IMR-90 (cell line): ENCODE measurements at regions not wholly inside any gene's neighbourhood (a gene's known extent, or its start where the extent isn't known, plus 50 kb on each side); places are given as distances from the start of the nearest gene placed in this dataset.
"Not testable (repeated sequence)": the region's sequence is repeated elsewhere in the genome, so short reads cannot be mapped to it uniquely, and the experiment has no call there.

Experiments used
- ATAC-seq: fragments of 200-7000 bp; cut with Tn5 transposase; 2 replicates; pipeline ENCODE4 v1.9.1; 2020; ENCODE audit warnings: low read depth, mild to moderate bottlenecking, moderate library complexity
- BruUV-seq: library from RNA; stranded (reverse); fragments of 400-500 nt; replicated peaks from 2 replicates; lab custom pipeline; 2021; lab: Mats Ljungman, UMichigan
- CTCF ChIA-PET: fragments of 300-600 bp; formaldehyde crosslinking; extraction: SDS; loops from one replicate; lab custom pipeline; 2021; ENCODE audit warnings: antibody characterized with exemption; lab: Yijun Ruan, JAX
- POLR2A ChIA-PET: fragments of 300-600 bp; sonication (Branson Sonifier 250); formaldehyde crosslinking; loops from one replicate; lab custom pipeline; 2022; ENCODE audit warnings: antibody characterized with exemption; ENCODE audit not compliant: unreplicated experiment; lab: Charles Lee
- DNase-seq: peaks from one replicate; pipeline ENCODE4 v3.0.0; 2013
- H2AFZ ChIP-seq: replicated peaks from 2 replicates; pipeline ENCODE3; 2013; ENCODE audit warnings: low read length, mild to moderate bottlenecking; ENCODE audit not compliant: poor library complexity
- H2AK5ac ChIP-seq: 2 replicates; pipeline ENCODE4 v1.6.1; 2013; ENCODE audit warnings: low read depth, low read length, inconsistent platforms
- H2AK9ac ChIP-seq: replicated peaks from 2 replicates; pipeline ENCODE3; 2013; ENCODE audit warnings: mild to moderate bottlenecking, low read depth, low read length, moderate library complexity; ENCODE audit not compliant: poor library complexity
- H2BK120ac ChIP-seq: 2 replicates; pipeline ENCODE4 v1.6.1; 2013; ENCODE audit warnings: low read depth, low read length, inconsistent platforms
- H2BK15ac ChIP-seq: 3 replicates; pipeline ENCODE4 v1.6.1; 2013; ENCODE audit warnings: low read depth, low read length, inconsistent platforms
- H2BK20ac ChIP-seq: 2 replicates; pipeline ENCODE4 v1.6.1; 2013; ENCODE audit warnings: low read depth, mild to moderate bottlenecking, inconsistent platforms, low read length, moderate library complexity
- H2BK5ac ChIP-seq: 2 replicates; pipeline ENCODE4 v1.6.1; 2013; ENCODE audit warnings: mild to moderate bottlenecking, low read depth, low read length, inconsistent platforms; ENCODE audit not compliant: poor library complexity, severe bottlenecking
- H3K14ac ChIP-seq: replicated peaks from 2 replicates; pipeline ENCODE4 v1.6.1; 2013; ENCODE audit warnings: low read depth, low read length, inconsistent platforms
- H3K18ac ChIP-seq: 2 replicates; pipeline ENCODE4 v1.6.1; 2013; ENCODE audit warnings: low read depth, low read length, control low read depth
- H3K23ac ChIP-seq: 2 replicates; pipeline ENCODE4 v1.6.1; 2013; ENCODE audit warnings: low read depth, low read length, inconsistent platforms
- H3K27ac ChIP-seq: 2 replicates; pipeline ENCODE4 v1.5.1; 2013; ENCODE audit warnings: mild to moderate bottlenecking, control low read depth, low read length; ENCODE audit not compliant: insufficient read depth
- H3K27me3 ChIP-seq: 2 replicates; pipeline ENCODE4 v1.6.1; 2013; ENCODE audit warnings: low read length; ENCODE audit not compliant: control insufficient read depth, insufficient read depth
- H3K36me3 ChIP-seq: 2 replicates; pipeline ENCODE4 v1.6.1; 2013; ENCODE audit warnings: low read length, mixed read lengths; ENCODE audit not compliant: control insufficient read depth, insufficient read depth
- H3K4ac ChIP-seq: 2 replicates; pipeline ENCODE4 v1.6.1; 2013; ENCODE audit warnings: low read depth, low read length, inconsistent platforms
- H3K4me1 ChIP-seq: 2 replicates; pipeline ENCODE4 v1.6.1; 2013; ENCODE audit warnings: low read length, mixed read lengths; ENCODE audit not compliant: control insufficient read depth, insufficient read depth
- H3K4me2 ChIP-seq: 2 replicates; pipeline ENCODE4 v1.6.1; 2013; ENCODE audit warnings: low read depth, mild to moderate bottlenecking, control low read depth, low read length, moderate library complexity
- H3K4me3 ChIP-seq: 2 replicates; pipeline ENCODE4 v1.5.1; 2013; ENCODE audit warnings: low read depth, mild to moderate bottlenecking, control low read depth, low read length, moderate library complexity; ENCODE audit not compliant: insufficient read depth
- H3K56ac ChIP-seq: 2 replicates; pipeline ENCODE4 v1.6.1; 2013; ENCODE audit warnings: low read length, inconsistent platforms; ENCODE audit not compliant: insufficient read depth; ENCODE audit errors: extremely low read depth
- H3K79me1 ChIP-seq, 2 experiments: 2 replicates each; pipeline ENCODE4 v1.6.1; 2013; ENCODE audit warnings: low read length in 2 of 2, inconsistent platforms in 1 of 2, low read depth in 1 of 2
- H3K9ac ChIP-seq: 2 replicates; pipeline ENCODE4 v1.6.1; 2013; ENCODE audit warnings: low read depth, low read length, control low read depth
- H3K9me1 ChIP-seq: 2 replicates; pipeline ENCODE4 v1.6.1; 2013; ENCODE audit warnings: low read length, inconsistent platforms; ENCODE audit not compliant: insufficient read depth
- H3K9me3 ChIP-seq: 2 replicates; pipeline ENCODE4 v1.6.1; 2013; ENCODE audit warnings: low read length; ENCODE audit not compliant: control insufficient read depth, insufficient read depth
- H4K20me1 ChIP-seq: 2 replicates; pipeline ENCODE4 v1.6.1; 2013; ENCODE audit warnings: low read length, inconsistent platforms; ENCODE audit not compliant: insufficient read depth
- H4K5ac ChIP-seq: 2 replicates; pipeline ENCODE4 v1.6.1; 2013; ENCODE audit warnings: mild to moderate bottlenecking, low read depth, low read length, control low read depth
- H4K8ac ChIP-seq, 2 experiments: 2 replicates each; pipeline ENCODE4 v1.6.1; 2013; ENCODE audit warnings: low read depth in 2 of 2, low read length in 2 of 2, control low read depth in 1 of 2, inconsistent platforms in 1 of 2
- H4K91ac ChIP-seq: 2 replicates; pipeline ENCODE4 v1.6.1; 2013; ENCODE audit warnings: low read depth, low read length, inconsistent platforms; ENCODE audit not compliant: insufficient read depth
- MAZ ChIP-seq: IDR thresholded peaks from 2 replicates; pipeline ENCODE4 v1.6.1; 2012; ENCODE audit warnings: low read depth, mild to moderate bottlenecking, low read length, improper control_type of control experiment, moderate library complexity, borderline replicate concordance
- WGBS, 2 experiments: methylation state at CpG; one replicate each; pipeline versions ENCODE4 v1.1.5 to v1.1.7; 2013; ENCODE audit warnings: missing lambda C conversion rate in 2 of 2; ENCODE audit not compliant: insufficient read length in 1 of 2; ENCODE audit errors: extremely low coverage in 2 of 2; 5-methylcytosine and 5-hydroxymethylcytosine counted together
- dilution Hi-C: fragments of 300-500 bp; cut with HindIII; formaldehyde crosslinking; loops from one replicate; pipeline ENCODE4 v1.14.3; 2018; ENCODE audit warnings: low sequenced_read_pairs; ENCODE audit not compliant: unreplicated experiment
- in situ Hi-C: fragments of 300-500 bp; cut with MboI; formaldehyde crosslinking; loops from 3 replicates; pipeline ENCODE4 v1.14.3; 2019; ENCODE audit warnings: low sequenced_read_pairs, inconsistent platforms, mixed read lengths
- intact Hi-C: fragments of 100-400 bp; cut with micrococcal nuclease; formaldehyde crosslinking; loops from 2 replicates; pipeline ENCODE4 v1.10.0; 2022
- TF ChIP-seq, protein P1 (sequence below): conservative IDR thresholded peaks from 2 replicates; pipeline ENCODE4 v1.5.1; 2012; ENCODE audit warnings: mild to moderate bottlenecking, low read depth, low read length, improper control_type of control experiment

DNA sequence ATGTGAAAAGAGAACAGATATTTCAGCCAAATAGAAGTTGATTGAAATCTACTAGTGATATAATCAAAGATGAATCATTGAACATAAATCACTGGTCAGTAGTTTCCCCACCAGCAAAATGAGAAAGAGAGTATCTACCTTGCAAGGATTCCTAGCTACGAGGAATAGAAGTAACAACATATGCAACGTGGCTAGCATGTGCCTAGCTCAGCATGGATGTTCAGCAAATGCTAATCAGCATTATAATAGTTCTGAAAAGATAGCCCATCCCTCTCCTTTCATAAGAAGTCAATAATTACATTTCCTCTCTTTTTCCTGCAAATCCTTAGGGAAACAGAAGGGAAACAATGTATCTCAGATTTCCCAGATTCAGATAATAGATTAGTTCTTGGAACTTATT lies 417.2 kb downstream of the SATB2 start:
- Histone ChIP-seq H3K36me3 (no peaks in the 10 kb centered on the region), H2AK5ac (no peak overlapping the region), H3K79me1 (no peaks in the 10 kb centered on the region), H3K18ac (no peak overlapping the region), H3K56ac (no peak overlapping the region), H2BK120ac (no peak overlapping the region), H3K27me3 (no peaks in the 10 kb centered on the region), H2BK15ac (no peak overlapping the region), H4K20me1 (no peaks in the 10 kb centered on the region), H4K8ac (no peak overlapping the region), H4K91ac (no peak overlapping the region), H2BK5ac (no peak overlapping the region), H2AK9ac (no peak overlapping the region), H4K5ac (no peak overlapping the region), H3K9me1 (no peaks in the 10 kb centered on the region), H3K14ac (no peak overlapping the region), H3K9ac (no peak overlapping the region), H3K9me3 (no peaks in the 10 kb centered on the region), H2BK20ac (no peak overlapping the region), H3K4me1 (no peaks in the 10 kb centered on the region), H3K4ac (no peak overlapping the region), H3K23ac (no peak overlapping the region), H3K27ac (no peak overlapping the region), H3K4me2 (no peak overlapping the region), H3K4me3 (no peak overlapping the region), H2AFZ (no peak overlapping the region)
- DNase-seq (no peak), ATAC-seq (no peak)
- ChIA-PET POLR2A (no interaction called here), CTCF (no interaction called here)
- TF ChIP-seq MAZ: no peak
- TF ChIP-seq, protein P1, sequence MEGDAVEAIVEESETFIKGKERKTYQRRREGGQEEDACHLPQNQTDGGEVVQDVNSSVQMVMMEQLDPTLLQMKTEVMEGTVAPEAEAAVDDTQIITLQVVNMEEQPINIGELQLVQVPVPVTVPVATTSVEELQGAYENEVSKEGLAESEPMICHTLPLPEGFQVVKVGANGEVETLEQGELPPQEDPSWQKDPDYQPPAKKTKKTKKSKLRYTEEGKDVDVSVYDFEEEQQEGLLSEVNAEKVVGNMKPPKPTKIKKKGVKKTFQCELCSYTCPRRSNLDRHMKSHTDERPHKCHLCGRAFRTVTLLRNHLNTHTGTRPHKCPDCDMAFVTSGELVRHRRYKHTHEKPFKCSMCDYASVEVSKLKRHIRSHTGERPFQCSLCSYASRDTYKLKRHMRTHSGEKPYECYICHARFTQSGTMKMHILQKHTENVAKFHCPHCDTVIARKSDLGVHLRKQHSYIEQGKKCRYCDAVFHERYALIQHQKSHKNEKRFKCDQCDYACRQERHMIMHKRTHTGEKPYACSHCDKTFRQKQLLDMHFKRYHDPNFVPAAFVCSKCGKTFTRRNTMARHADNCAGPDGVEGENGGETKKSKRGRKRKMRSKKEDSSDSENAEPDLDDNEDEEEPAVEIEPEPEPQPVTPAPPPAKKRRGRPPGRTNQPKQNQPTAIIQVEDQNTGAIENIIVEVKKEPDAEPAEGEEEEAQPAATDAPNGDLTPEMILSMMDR: no peak
- dilution Hi-C loops: no loop called here
- no TSS peak for BruUV-seq
- intact Hi-C loops: no loop called here
- no CpG with 5 or more reads among the region's 2 CpGs for WGBS, 2 experiments
- in situ Hi-C loops: no loop called here

DNA sequence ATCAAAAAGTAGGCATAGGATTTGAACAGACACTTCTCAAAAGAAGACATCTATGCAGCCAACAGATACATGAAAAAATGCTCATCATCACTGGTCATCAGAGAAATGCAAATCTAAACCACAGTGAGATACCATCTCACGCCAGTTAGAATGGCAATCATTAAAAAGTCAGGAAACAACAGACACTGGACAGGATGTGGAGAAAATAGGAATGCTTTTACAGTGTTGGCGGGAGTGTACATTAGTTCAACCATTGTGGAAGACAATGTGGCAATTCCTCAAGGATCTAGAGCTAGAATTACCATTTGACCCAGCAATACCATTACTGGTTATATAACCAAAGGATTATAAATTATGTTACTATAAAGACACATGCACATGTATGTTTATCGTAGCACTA lies 424.0 kb downstream of the SATB2 start:
- intact Hi-C loops, H3K9me1 ChIP-seq, H3K4me2 ChIP-seq, H3K79me1 ChIP-seq, H3K9ac ChIP-seq, H4K91ac ChIP-seq, in situ Hi-C loops, H4K8ac ChIP-seq, H2BK15ac ChIP-seq, H3K23ac ChIP-seq, H3K56ac ChIP-seq, ATAC-seq, H2AK9ac ChIP-seq, POLR2A ChIA-PET, CTCF ChIA-PET, DNase-seq, H3K9me3 ChIP-seq, H3K27me3 ChIP-seq, H2AK5ac ChIP-seq, H3K14ac ChIP-seq, H3K27ac ChIP-seq, BruUV-seq, dilution Hi-C loops, H3K36me3 ChIP-seq, H2BK20ac ChIP-seq, H3K4me3 ChIP-seq, H2BK5ac ChIP-seq, H4K20me1 ChIP-seq, H4K5ac ChIP-seq, H3K4me1 ChIP-seq, H3K4ac ChIP-seq, H2BK120ac ChIP-seq, H2AFZ ChIP-seq, H3K18ac ChIP-seq: not testable (repeated sequence)
- no CpG with 5 or more reads among the region's 3 CpGs for WGBS, 2 experiments
